PC-9 (cell line): ENCODE measurements at regions not wholly inside any gene's neighbourhood (a gene's known extent, or its start where the extent isn't known, plus 50 kb on each side); places are given as distances from the start of the nearest gene placed in this dataset.
A peak's percentile ranks its signal among the peaks of the same experiment; 100 is the strongest.

Experiments used
- BruUV-seq: library from RNA; stranded (reverse); fragments of 400-500 nt; replicated peaks from 2 replicates; lab custom pipeline; 2021; lab: Mats Ljungman, UMichigan
- CTCF ChIA-PET: fragments of 300-600 bp; sonication (Branson Sonifier 250); formaldehyde crosslinking; loops from one replicate; lab custom pipeline; 2022; ENCODE audit warnings: antibody characterized with exemption; lab: Charles Lee
- POLR2A ChIA-PET: fragments of 300-600 bp; sonication (Branson Sonifier 250); formaldehyde crosslinking; loops from one replicate; lab custom pipeline; 2022; ENCODE audit warnings: antibody characterized with exemption; ENCODE audit not compliant: unreplicated experiment; lab: Charles Lee
- DNase-seq, 2 experiments: peaks; one replicate each; pipeline versions ENCODE4 v3.0.0 to v3.0.0-alpha.2; 2015 to 2022; ENCODE audit warnings: mixed read lengths in 1 of 2
- H2AFZ ChIP-seq: fragments of 200-600 bp; sonication (generic); 2 replicates; pipeline ENCODE4 v1.8.1; 2017; ENCODE audit warnings: antibody characterized with exemption
- H3F3A ChIP-seq: fragments of 200-600 bp; sonication (generic); 2 replicates; pipeline ENCODE4 v1.8.1; 2017; ENCODE audit warnings: antibody characterized with exemption, mild to moderate bottlenecking, low read depth; ENCODE audit not compliant: insufficient read depth
- H3K27ac ChIP-seq: fragments of 200-600 bp; sonication (generic); 2 replicates; pipeline ENCODE4 v1.6.1; 2016; ENCODE audit warnings: mixed run types
- H3K27me3 ChIP-seq: fragments of 200-600 bp; sonication (generic); 2 replicates; pipeline ENCODE4 v1.6.1; 2016; ENCODE audit warnings: low read depth, mixed run types; ENCODE audit not compliant: insufficient read depth
- H3K36me3 ChIP-seq: fragments of 200-600 bp; sonication (generic); 2 replicates; pipeline ENCODE4 v1.6.1; 2016; ENCODE audit warnings: low read depth, mixed run types
- H3K4me1 ChIP-seq: fragments of 200-600 bp; sonication (generic); replicated peaks from 2 replicates; pipeline ENCODE4 v1.6.1; 2016; ENCODE audit warnings: mixed run types; ENCODE audit not compliant: insufficient read depth
- H3K4me2 ChIP-seq: fragments of 200-600 bp; sonication (generic); 2 replicates; pipeline ENCODE4 v1.6.1; 2017; ENCODE audit warnings: mixed run types
- H3K4me3 ChIP-seq: fragments of 200-600 bp; sonication (generic); 2 replicates; pipeline ENCODE4 v1.6.1; 2016; ENCODE audit warnings: mixed run types
- H3K79me2 ChIP-seq: fragments of 200-600 bp; sonication (generic); 2 replicates; pipeline ENCODE4 v1.6.1; 2017; ENCODE audit warnings: low read depth, mixed run types
- H3K9me2 ChIP-seq: fragments of 200-600 bp; sonication (generic); 2 replicates; pipeline ENCODE4 v1.8.1; 2017; ENCODE audit warnings: mild to moderate bottlenecking; ENCODE audit not compliant: insufficient read depth
- H3K9me3 ChIP-seq: fragments of 200-600 bp; sonication (generic); 2 replicates; pipeline ENCODE4 v1.8.1; 2016; ENCODE audit warnings: low read depth; ENCODE audit not compliant: insufficient read depth
- H4K20me1 ChIP-seq: fragments of 200-600 bp; sonication (generic); 2 replicates; pipeline ENCODE4 v1.8.1; 2017; ENCODE audit not compliant: insufficient read depth
- CTCF ChIP-seq: fragments of 200-600 bp; sonication (generic); conservative IDR thresholded peaks from 2 replicates; pipeline ENCODE4 v1.6.1; 2017; ENCODE audit warnings: mixed run types, antibody characterized with exemption, mild to moderate bottlenecking, moderate library complexity
- EZH2 ChIP-seq: fragments of 200-600 bp; sonication (generic); IDR thresholded peaks from 2 replicates; pipeline ENCODE4 v1.8.0; 2017; ENCODE audit warnings: antibody characterized with exemption, low read depth
- intact Hi-C: fragments of 100-400 bp; cut with micrococcal nuclease; formaldehyde crosslinking; loops from one replicate; pipeline ENCODE4 v1.10.0; 2022; ENCODE audit not compliant: unreplicated experiment

GRCh38 chr3:111244760-111245159, 173.1 kb downstream of the NECTIN3 start:
- Histone ChIP-seq H3K9me3 (peaks cover 11% of the 10 kb centered on the region), H3K4me1 (peaks cover 13% of the 10 kb centered on the region), H3K79me2 (no peaks in the 10 kb centered on the region), H3K27ac (no peak overlapping the region), H4K20me1 (no peaks in the 10 kb centered on the region), H3K4me2 (no peak overlapping the region), H3K27me3 (no peaks in the 10 kb centered on the region), H3F3A (no peaks in the 10 kb centered on the region), H3K4me3 (no peak overlapping the region), H3K36me3 (no peaks in the 10 kb centered on the region), H3K9me2 (no peaks in the 10 kb centered on the region), H2AFZ (no peak overlapping the region)
- intact Hi-C loops: no loop called here
- POLR2A ChIA-PET: no interaction called here
- no peak for TF ChIP-seq CTCF
- TF ChIP-seq EZH2: no peak
- CTCF ChIA-PET: no interaction called here
- no TSS peak for BruUV-seq
- DNase-seq: no peak

GRCh38 chr3:111246967-111247760, 175.5 kb downstream of the NECTIN3 start:
- H3K36me3 ChIP-seq: no peaks in the 10 kb centered on the region
- no peaks in the 10 kb centered on the region for H3F3A ChIP-seq
- no peak for TF ChIP-seq CTCF
- TF ChIP-seq EZH2: no peak
- no peak overlapping the region for H3K4me3 ChIP-seq
- no peak overlapping the region for H2AFZ ChIP-seq
- ChIA-PET POLR2A (no interaction called here), CTCF (no interaction called here)
- H3K27ac ChIP-seq: no peak overlapping the region
- intact Hi-C loops: no loop called here
- H3K9me2 ChIP-seq: no peaks in the 10 kb centered on the region
- H3K27me3 ChIP-seq: no peaks in the 10 kb centered on the region
- peak; percentile 64 to 76 for DNase-seq
- BruUV-seq: no TSS peak
- no peaks in the 10 kb centered on the region for H4K20me1 ChIP-seq
- H3K4me2 ChIP-seq: peak overlapping the region; percentile 6; the same call in 1 of the 2 replicates
- peaks cover 13% of the 10 kb centered on the region for H3K4me1 ChIP-seq
- H3K79me2 ChIP-seq: no peaks in the 10 kb centered on the region
- H3K9me3 ChIP-seq: peaks cover 11% of the 10 kb centered on the region

- Histone ChIP-seq H3K27ac (no peak overlapping the region), H3K79me2 (no peaks in the 10 kb centered on the region), H3K27me3 (no peaks in the 10 kb centered on the region), H3K4me2 (no peak overlapping the region), H3K9me3 (peaks cover 11% of the 10 kb centered on the region), H3K4me3 (no peak overlapping the region), H3F3A (no peaks in the 10 kb centered on the region), H3K4me1 (peaks cover 13% of the 10 kb centered on the region), H4K20me1 (no peaks in the 10 kb centered on the region), H2AFZ (no peak overlapping the region), H3K36me3 (no peaks in the 10 kb centered on the region), H3K9me2 (no peaks in the 10 kb centered on the region)
- no peak for TF ChIP-seq CTCF
- no peak for TF ChIP-seq EZH2
- no peak for DNase-seq
- POLR2A ChIA-PET: no interaction called here
- no TSS peak for BruUV-seq
- intact Hi-C loops: no loop called here
- CTCF ChIA-PET: no interaction called here
These were observed 176.8 kb downstream of the NECTIN3 start for GRCh38 chr3:111248406-111248805.
